ENCODE measurements at regions not wholly inside any gene's neighbourhood (a gene's known extent, or its start where the extent isn't known, plus 50 kb on each side); places are given as distances from the start of the nearest gene placed in this dataset.

- Histone ChIP-seq H3K27me3 (no peaks in the 10 kb centered on the region), H3K9me3 (no peaks in the 10 kb centered on the region), H3K4me1 (no peaks in the 10 kb centered on the region), H3K4me3 (no peak overlapping the region), H3K36me3 (no peaks in the 10 kb centered on the region), H3K27ac (no peak overlapping the region)
- no peak for TF ChIP-seq POLR2A (IDR thresholded peaks at IDR 0.05)
- no peak for TF ChIP-seq EP300 (IDR thresholded peaks at IDR 0.05)
- TF ChIP-seq CTCF (IDR thresholded peaks at IDR 0.05): no peak
- no peak for TF ChIP-seq POLR2AphosphoS5 (IDR thresholded peaks at IDR 0.05)
- ATAC-seq (ENCODE audit: low FRiP score in 2 of 2) (no peak), DNase-seq (no peak)
These were observed 597.0 kb upstream of the ITGA1 start for GRCh38 chr5:52190737-52191136.

GRCh38 chr5:52199833-52200232 is 587.9 kb upstream of the ITGA1 start:
- no peak for TF ChIP-seq POLR2A (IDR thresholded peaks at IDR 0.05)
- no peak for TF ChIP-seq CTCF (IDR thresholded peaks at IDR 0.05)
- TF ChIP-seq POLR2AphosphoS5 (IDR thresholded peaks at IDR 0.05): no peak
- no peak for TF ChIP-seq EP300 (IDR thresholded peaks at IDR 0.05)
- Histone ChIP-seq H3K27ac (no peak overlapping the region), H3K36me3 (no peaks in the 10 kb centered on the region), H3K9me3 (no peaks in the 10 kb centered on the region), H3K27me3 (no peaks in the 10 kb centered on the region), H3K4me3 (no peak overlapping the region), H3K4me1 (no peaks in the 10 kb centered on the region)
- DNase-seq (no peak), ATAC-seq (ENCODE audit: low FRiP score in 2 of 2) (no peak)
- WGBS, 2 donors: 88 to 95% methylated on average over 9 of the region's 9 CpGs

GRCh38 chr5:52202256-52202655 is 585.5 kb upstream of the ITGA1 start:
- no peaks in the 10 kb centered on the region for H3K4me1 ChIP-seq
- DNase-seq (peak in 1 of 2 donors; percentile 25), ATAC-seq (ENCODE audit: low FRiP score in 2 of 2) (no peak)
- no peaks in the 10 kb centered on the region for H3K27me3 ChIP-seq
- H3K9me3 ChIP-seq: no peaks in the 10 kb centered on the region
- no peaks in the 10 kb centered on the region for H3K36me3 ChIP-seq
- TF ChIP-seq EP300 (IDR thresholded peaks at IDR 0.05) (no peak), POLR2AphosphoS5 (IDR thresholded peaks at IDR 0.05) (no peak), CTCF (IDR thresholded peaks at IDR 0.05) (no peak), POLR2A (IDR thresholded peaks at IDR 0.05) (no peak)
- H3K27ac ChIP-seq: no peak overlapping the region
- WGBS, 2 donors: 97 to 98% methylated on average over 14 of the region's 14 CpGs
- no peak overlapping the region for H3K4me3 ChIP-seq

- no peak for ATAC-seq (ENCODE audit: low FRiP score in 2 of 2)
- Histone ChIP-seq H3K27ac (no peak overlapping the region), H3K4me3 (no peak overlapping the region), H3K36me3 (no peaks in the 10 kb centered on the region), H3K4me1 (no peaks in the 10 kb centered on the region), H3K9me3 (no peaks in the 10 kb centered on the region), H3K27me3 (no peaks in the 10 kb centered on the region)
- WGBS, 2 donors: 61 to 76% methylated on average over 3 of the region's 3 CpGs
- TF ChIP-seq POLR2A (IDR thresholded peaks at IDR 0.05) (no peak), EP300 (IDR thresholded peaks at IDR 0.05) (no peak)
- no peak for DNase-seq
These were observed 583.4 kb upstream of the ITGA1 start for GRCh38 chr5:52204310-52204709.

Small RNAs in the stretch of these regions (small RNA-seq; reads per million reads assigned to genes)
- gene RNA5SP182: 0 reads per million in 4 donors
